GM12872 (cell line): ENCODE measurements at regions not wholly inside any gene's neighbourhood (a gene's known extent, or its start where the extent isn't known, plus 50 kb on each side); places are given as distances from the start of the nearest gene placed in this dataset.

Experiments
- TF ChIP-seq, protein P1 (sequence below): IDR thresholded peaks from 3 replicates; pipeline ENCODE4 v1.5.1; 2011; ENCODE audit warnings: low read depth, mild to moderate bottlenecking, low read length, moderate library complexity; ENCODE audit not compliant: insufficient read depth

GRCh38 chr6:152909241-152909640, 73.6 kb downstream of the FBXO5 start:
- TF ChIP-seq, protein P1, sequence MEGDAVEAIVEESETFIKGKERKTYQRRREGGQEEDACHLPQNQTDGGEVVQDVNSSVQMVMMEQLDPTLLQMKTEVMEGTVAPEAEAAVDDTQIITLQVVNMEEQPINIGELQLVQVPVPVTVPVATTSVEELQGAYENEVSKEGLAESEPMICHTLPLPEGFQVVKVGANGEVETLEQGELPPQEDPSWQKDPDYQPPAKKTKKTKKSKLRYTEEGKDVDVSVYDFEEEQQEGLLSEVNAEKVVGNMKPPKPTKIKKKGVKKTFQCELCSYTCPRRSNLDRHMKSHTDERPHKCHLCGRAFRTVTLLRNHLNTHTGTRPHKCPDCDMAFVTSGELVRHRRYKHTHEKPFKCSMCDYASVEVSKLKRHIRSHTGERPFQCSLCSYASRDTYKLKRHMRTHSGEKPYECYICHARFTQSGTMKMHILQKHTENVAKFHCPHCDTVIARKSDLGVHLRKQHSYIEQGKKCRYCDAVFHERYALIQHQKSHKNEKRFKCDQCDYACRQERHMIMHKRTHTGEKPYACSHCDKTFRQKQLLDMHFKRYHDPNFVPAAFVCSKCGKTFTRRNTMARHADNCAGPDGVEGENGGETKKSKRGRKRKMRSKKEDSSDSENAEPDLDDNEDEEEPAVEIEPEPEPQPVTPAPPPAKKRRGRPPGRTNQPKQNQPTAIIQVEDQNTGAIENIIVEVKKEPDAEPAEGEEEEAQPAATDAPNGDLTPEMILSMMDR: no peak

DNA sequence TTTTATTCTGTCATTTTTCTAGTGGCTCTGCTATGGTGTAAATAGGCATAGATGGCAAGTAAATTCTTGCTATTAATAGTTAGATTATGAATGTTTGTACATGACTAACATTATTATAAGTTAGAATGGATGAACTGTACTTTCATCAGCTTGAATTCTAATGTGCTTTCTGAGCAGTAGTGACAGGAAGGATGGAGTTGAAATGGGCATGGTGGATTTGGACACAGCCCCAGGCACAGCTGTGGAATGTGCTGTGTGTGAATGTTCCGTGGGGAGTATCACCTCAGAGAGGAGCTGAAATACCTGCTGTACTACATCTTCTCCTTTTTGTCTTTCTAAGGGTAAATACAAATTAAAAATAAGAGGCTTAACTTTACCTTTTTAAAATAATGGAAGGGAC, 66.8 kb downstream of the FBXO5 start:
- TF ChIP-seq, protein P1: no peak

- TF ChIP-seq, protein P1: no peak
These were observed 63.9 kb downstream of the FBXO5 start for GRCh38 chr6:152918991-152919390.

GRCh38 chr6:152920016-152920415, 62.8 kb downstream of the FBXO5 start:
- TF ChIP-seq, protein P1: no peak
